HG02943 (cell line): ENCODE measurements at regions not wholly inside any gene's neighbourhood (a gene's known extent, or its start where the extent isn't known, plus 50 kb on each side); places are given as distances from the start of the nearest gene placed in this dataset.

Source experiments
- ATAC-seq: cut with Tn5 transposase; IDR thresholded peaks from one replicate; pipeline ENCODE4 v1.9.1; 2021; ENCODE audit warnings: mild to moderate bottlenecking, low read depth, moderate library complexity; ENCODE audit not compliant: unreplicated experiment

GRCh38 chr5:67405755-67406154, 209.2 kb upstream of the CD180 start:
- ATAC-seq = no peak

GRCh38 chr5:67405101-67405364, 208.4 kb upstream of the CD180 start:
- ATAC-seq = no peak

- ATAC-seq = no peak
Observed at GRCh38 chr5:67404256-67405100, 207.9 kb upstream of the CD180 start.

- no peak for ATAC-seq
Observed at GRCh38 chr5:67402526-67402925, 205.9 kb upstream of the CD180 start.

- ATAC-seq = no peak
Observed at GRCh38 chr5:67401172-67401571, 204.6 kb upstream of the CD180 start.

GRCh38 chr5:67400752-67401151, 204.2 kb upstream of the CD180 start:
- no peak for ATAC-seq

GRCh38 chr5:67395790-67396418, 199.3 kb upstream of the CD180 start:
- ATAC-seq = no peak

- no peak for ATAC-seq
Observed at GRCh38 chr5:67393211-67393610, 196.6 kb upstream of the CD180 start.

GRCh38 chr5:67390935-67391334, 194.3 kb upstream of the CD180 start:
- ATAC-seq = no peak

GRCh38 chr5:67383451-67383850, 186.9 kb upstream of the CD180 start:
- no peak for ATAC-seq

- no peak for ATAC-seq
Observed at GRCh38 chr5:67381236-67381880, 184.8 kb upstream of the CD180 start.

- ATAC-seq = no peak
Observed at GRCh38 chr5:67380431-67380830, 183.8 kb upstream of the CD180 start.

- ATAC-seq = no peak
Observed at GRCh38 chr5:67379753-67380152, 183.2 kb upstream of the CD180 start.

GRCh38 chr5:67378256-67378655, 181.7 kb upstream of the CD180 start:
- no peak for ATAC-seq

- no peak for ATAC-seq
Observed at GRCh38 chr5:67377631-67378030, 181.0 kb upstream of the CD180 start.

- ATAC-seq = no peak
Observed at GRCh38 chr5:67375606-67376005, 179.0 kb upstream of the CD180 start.

GRCh38 chr5:67374378-67374777, 177.8 kb upstream of the CD180 start:
- ATAC-seq = no peak

GRCh38 chr5:67373518-67373917, 176.9 kb upstream of the CD180 start:
- ATAC-seq = no peak

- ATAC-seq = no peak
Observed at GRCh38 chr5:67372887-67373286, 176.3 kb upstream of the CD180 start.

GRCh38 chr5:67371924-67372323, 175.3 kb upstream of the CD180 start:
- ATAC-seq = no peak

- no peak for ATAC-seq
Observed at GRCh38 chr5:67366691-67367395, 170.2 kb upstream of the CD180 start.
